NCI-H146 treated with DMSO at 0.1 percent for 48 hours (cell line): ENCODE measurements at regions not wholly inside any gene's neighbourhood (a gene's known extent, or its start where the extent isn't known, plus 50 kb on each side); places are given as distances from the start of the nearest gene placed in this dataset.
"Not testable (repeated sequence)": the region's sequence is repeated elsewhere in the genome, so short reads cannot be mapped to it uniquely, and the experiment has no call there.

Experiments used
- DNase-seq: peaks from one replicate; lab custom pipeline; 2025; ENCODE audit not compliant: unreplicated experiment; lab: John Stamatoyannopoulos, UW

- DNase-seq: no peak
Observed at GRCh38 chr21:17071093-17071492, 441.8 kb upstream of the CXADR start.

- DNase-seq: no peak
Observed at GRCh38 chr21:17081193-17081592, 431.6 kb upstream of the CXADR start.

GRCh38 chr21:17082843-17083483 is 429.9 kb upstream of the CXADR start:
- no peak for DNase-seq

- no peak for DNase-seq
Observed at GRCh38 chr21:17085707-17086106, 427.1 kb upstream of the CXADR start.

- DNase-seq: no peak
Observed at GRCh38 chr21:17088500-17088899, 424.3 kb upstream of the CXADR start.

- DNase-seq: no peak
Observed at GRCh38 chr21:17089091-17089491, 423.8 kb upstream of the CXADR start.

GRCh38 chr21:17101696-17102095 is 411.1 kb upstream of the CXADR start:
- DNase-seq: no peak

- DNase-seq: no peak
Observed at GRCh38 chr21:17105932-17106331, 406.9 kb upstream of the CXADR start.

- no peak for DNase-seq
Observed at GRCh38 chr21:17114045-17114444, 398.8 kb upstream of the CXADR start.

GRCh38 chr21:17118638-17119384 is 394.0 kb upstream of the CXADR start:
- DNase-seq: no peak

GRCh38 chr21:17119466-17120297 is 393.2 kb upstream of the CXADR start:
- DNase-seq: no peak

- DNase-seq: not testable (repeated sequence)
Observed at GRCh38 chr21:17127395-17127794, 385.4 kb upstream of the CXADR start.

GRCh38 chr21:17128132-17128531 is 384.7 kb upstream of the CXADR start:
- no peak for DNase-seq

- DNase-seq: not testable (repeated sequence)
Observed at GRCh38 chr21:17139159-17139558, 373.7 kb upstream of the CXADR start.

GRCh38 chr21:17139696-17140095 is 373.1 kb upstream of the CXADR start:
- DNase-seq: no peak

- DNase-seq: no peak
Observed at GRCh38 chr21:17146426-17146825, 366.4 kb upstream of the CXADR start.

GRCh38 chr21:17159697-17160096 is 353.1 kb upstream of the CXADR start:
- DNase-seq: no peak

- no peak for DNase-seq
Observed at GRCh38 chr21:17185674-17186073, 327.2 kb upstream of the CXADR start.

GRCh38 chr21:17189963-17190362 is 322.9 kb upstream of the CXADR start:
- no peak for DNase-seq

GRCh38 chr21:17191346-17191993 is 321.4 kb upstream of the CXADR start:
- DNase-seq: no peak

GRCh38 chr21:17195351-17195750 is 317.5 kb upstream of the CXADR start:
- DNase-seq: no peak
